ENCODE measurements at regions not wholly inside any gene's neighbourhood (a gene's known extent, or its start where the extent isn't known, plus 50 kb on each side); places are given as distances from the start of the nearest gene placed in this dataset.

DNA sequence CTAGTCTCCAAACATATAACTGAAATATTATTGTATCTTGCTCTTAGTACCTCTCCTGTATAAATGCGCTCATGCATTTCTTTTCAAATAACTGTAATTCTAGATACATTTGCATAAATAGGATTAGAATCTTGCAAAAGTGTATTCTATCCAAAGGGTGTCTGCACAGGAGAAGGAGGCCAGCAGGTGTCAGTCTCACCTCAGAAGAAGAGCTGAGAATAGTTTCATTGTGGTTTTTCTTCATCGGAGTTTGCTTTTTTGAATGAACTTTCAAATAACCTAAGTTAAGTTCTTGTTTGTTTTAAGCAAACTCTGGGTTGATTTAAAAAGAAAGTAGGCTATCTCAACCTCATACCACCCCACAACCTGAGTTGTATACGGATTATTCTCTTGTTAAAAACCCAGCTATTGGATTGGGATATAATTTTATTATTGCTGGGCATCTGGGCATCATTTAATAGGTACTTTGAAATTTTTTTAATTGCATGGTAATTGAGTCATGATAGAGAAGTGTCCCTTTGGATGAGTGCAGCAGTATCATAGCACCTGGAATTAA lies 125.0 kb upstream of the MLIP start:
- no peaks in the 10 kb centered on the region for H3K36me3 ChIP-seq (ENCODE audit: control insufficient read depth in 2 of 2, insufficient read depth in 2 of 2, low read length in 1 of 2)
- peak in 6 of 9 donors; percentile 6 to 59 (median 18) for DNase-seq (ENCODE audit: low read depth in 6 of 9, low spot score in 9 of 9)
- 37% methylated on average over 3 of the region's 3 CpGs for WGBS

DNA sequence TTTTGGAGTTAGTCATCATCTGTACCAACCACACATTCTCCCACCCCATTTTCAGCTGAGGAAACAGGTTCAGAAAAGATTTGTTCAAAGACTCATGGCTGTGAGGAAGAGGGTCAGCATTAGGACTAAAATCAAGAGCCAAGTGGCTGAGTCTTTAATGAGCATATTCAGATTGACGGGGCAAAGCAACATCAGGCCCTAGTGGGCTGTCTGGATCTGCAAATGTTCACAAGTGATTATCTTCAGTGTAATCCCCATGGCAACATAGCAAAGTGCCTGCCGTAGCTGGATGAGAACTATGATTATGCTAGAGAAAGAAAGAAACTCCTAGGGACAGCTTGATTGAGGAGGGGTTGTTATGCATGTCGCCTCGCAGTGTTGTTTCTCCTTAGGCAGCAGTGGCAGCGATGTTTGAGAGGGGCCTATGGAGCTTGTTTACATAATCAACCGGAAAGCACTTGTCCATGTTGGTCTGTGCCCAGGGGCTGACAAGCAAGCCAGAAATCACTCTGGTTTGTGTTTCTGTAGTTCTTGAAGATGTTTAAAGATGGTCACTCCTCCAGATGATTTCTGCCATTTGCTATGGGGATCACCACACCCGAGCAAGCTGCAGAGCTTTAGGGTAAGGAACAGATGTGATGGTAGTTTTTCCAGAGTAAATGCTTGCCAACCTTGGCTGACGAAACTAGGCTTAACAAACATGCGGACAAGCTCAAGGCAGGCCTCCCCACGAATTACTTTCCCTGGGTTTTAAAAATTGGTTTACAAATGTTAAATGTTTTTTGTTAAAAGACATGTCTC lies 124.3 kb upstream of the MLIP start:
- Histone ChIP-seq H3K4me1 (ENCODE audit: control insufficient read depth in 2 of 2, insufficient read depth in 2 of 2, low read length in 2 of 2) (no peaks in the 10 kb centered on the region), H3K27me3 (ENCODE audit: control insufficient read depth in 2 of 2, insufficient read depth in 1 of 2, low read length in 1 of 2) (no peaks in the 10 kb centered on the region), H3K36me3 (ENCODE audit: control insufficient read depth in 2 of 2, insufficient read depth in 2 of 2, low read length in 1 of 2) (no peaks in the 10 kb centered on the region), H3K9me3 (ENCODE audit: control insufficient read depth in 2 of 2, insufficient read depth in 1 of 2, low read length in 1 of 2) (no peaks in the 10 kb centered on the region), H3K4me3 (ENCODE audit: low read length in 2 of 2) (no peak overlapping the region), H3K27ac (ENCODE audit: low read depth in 1 of 2, low read length in 1 of 2) (no peak overlapping the region)
- 95% methylated on average over 10 of the region's 10 CpGs for WGBS
- no peak for DNase-seq (ENCODE audit: low read depth in 6 of 9, low spot score in 9 of 9)

More for the DNA sequence above, 125.0 kb upstream of the MLIP start:
- no peak overlapping the region for H3K4me3 ChIP-seq (ENCODE audit: low read length in 2 of 2)
- no peaks in the 10 kb centered on the region for H3K4me1 ChIP-seq (ENCODE audit: control insufficient read depth in 2 of 2, insufficient read depth in 2 of 2, low read length in 2 of 2)
- no peaks in the 10 kb centered on the region for H3K9me3 ChIP-seq (ENCODE audit: control insufficient read depth in 2 of 2, insufficient read depth in 1 of 2, low read length in 1 of 2)
- no peaks in the 10 kb centered on the region for H3K27me3 ChIP-seq (ENCODE audit: control insufficient read depth in 2 of 2, insufficient read depth in 1 of 2, low read length in 1 of 2)
- no peak overlapping the region for H3K27ac ChIP-seq (ENCODE audit: low read depth in 1 of 2, low read length in 1 of 2)

- 99% methylated on average over 4 of the region's 4 CpGs for WGBS
- no peak overlapping the region for H3K27ac ChIP-seq (ENCODE audit: low read depth in 1 of 2, low read length in 1 of 2)
These were observed 123.7 kb upstream of the MLIP start for GRCh38 chr6:53987522-53987888.

GRCh38 chr6:53989504-53989903 lies 121.7 kb upstream of the MLIP start:
- H3K4me3 ChIP-seq (ENCODE audit: low read length in 2 of 2): no peak overlapping the region
- no peaks in the 10 kb centered on the region for H3K36me3 ChIP-seq (ENCODE audit: control insufficient read depth in 2 of 2, insufficient read depth in 2 of 2, low read length in 1 of 2)
- no peak for DNase-seq (ENCODE audit: low read depth in 6 of 9, low spot score in 9 of 9)
- no peaks in the 10 kb centered on the region for H3K4me1 ChIP-seq (ENCODE audit: control insufficient read depth in 2 of 2, insufficient read depth in 2 of 2, low read length in 2 of 2)
- H3K27ac ChIP-seq (ENCODE audit: low read depth in 1 of 2, low read length in 1 of 2): no peak overlapping the region
- H3K9me3 ChIP-seq (ENCODE audit: control insufficient read depth in 2 of 2, insufficient read depth in 1 of 2, low read length in 1 of 2): no peaks in the 10 kb centered on the region
- H3K27me3 ChIP-seq (ENCODE audit: control insufficient read depth in 2 of 2, insufficient read depth in 1 of 2, low read length in 1 of 2): no peaks in the 10 kb centered on the region

More at GRCh38 chr6:53987522-53987888, 123.7 kb upstream of the MLIP start:
- H3K4me3 ChIP-seq (ENCODE audit: low read length in 2 of 2): no peak overlapping the region
- DNase-seq (ENCODE audit: low read depth in 6 of 9, low spot score in 9 of 9): no peak
- no peaks in the 10 kb centered on the region for H3K9me3 ChIP-seq (ENCODE audit: control insufficient read depth in 2 of 2, insufficient read depth in 1 of 2, low read length in 1 of 2)
- H3K27me3 ChIP-seq (ENCODE audit: control insufficient read depth in 2 of 2, insufficient read depth in 1 of 2, low read length in 1 of 2): no peaks in the 10 kb centered on the region
- H3K4me1 ChIP-seq (ENCODE audit: control insufficient read depth in 2 of 2, insufficient read depth in 2 of 2, low read length in 2 of 2): no peaks in the 10 kb centered on the region
- H3K36me3 ChIP-seq (ENCODE audit: control insufficient read depth in 2 of 2, insufficient read depth in 2 of 2, low read length in 1 of 2): no peaks in the 10 kb centered on the region

DNA sequence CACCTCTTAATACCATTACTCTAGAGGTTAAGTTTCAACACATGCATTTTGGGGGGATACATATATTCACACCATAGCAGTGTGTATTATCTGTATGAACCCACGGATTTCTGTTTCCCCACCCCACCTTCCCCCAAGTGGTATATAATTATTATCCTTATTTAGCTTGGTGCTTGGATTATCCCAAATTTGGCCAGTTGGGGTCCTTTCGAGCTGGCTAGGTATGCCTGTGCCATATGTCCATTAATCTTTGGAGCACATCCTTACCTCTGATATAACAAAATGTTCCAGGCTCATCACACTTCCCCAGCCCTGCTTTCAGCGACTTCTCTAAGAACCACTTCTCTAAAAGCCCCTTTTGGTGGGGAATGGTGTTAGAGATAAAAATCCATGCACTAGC lies 118.7 kb upstream of the MLIP start:
- Histone ChIP-seq H3K27ac (ENCODE audit: low read depth in 1 of 2, low read length in 1 of 2) (no peak overlapping the region), H3K36me3 (ENCODE audit: control insufficient read depth in 2 of 2, insufficient read depth in 2 of 2, low read length in 1 of 2) (no peaks in the 10 kb centered on the region), H3K4me1 (ENCODE audit: control insufficient read depth in 2 of 2, insufficient read depth in 2 of 2, low read length in 2 of 2) (no peaks in the 10 kb centered on the region), H3K4me3 (ENCODE audit: low read length in 2 of 2) (no peak overlapping the region), H3K9me3 (ENCODE audit: control insufficient read depth in 2 of 2, insufficient read depth in 1 of 2, low read length in 1 of 2) (no peaks in the 10 kb centered on the region), H3K27me3 (ENCODE audit: control insufficient read depth in 2 of 2, insufficient read depth in 1 of 2, low read length in 1 of 2) (no peaks in the 10 kb centered on the region)
- DNase-seq (ENCODE audit: low read depth in 6 of 9, low spot score in 9 of 9): no peak
- WGBS: 84% methylated on average over 3 of the region's 3 CpGs

DNA sequence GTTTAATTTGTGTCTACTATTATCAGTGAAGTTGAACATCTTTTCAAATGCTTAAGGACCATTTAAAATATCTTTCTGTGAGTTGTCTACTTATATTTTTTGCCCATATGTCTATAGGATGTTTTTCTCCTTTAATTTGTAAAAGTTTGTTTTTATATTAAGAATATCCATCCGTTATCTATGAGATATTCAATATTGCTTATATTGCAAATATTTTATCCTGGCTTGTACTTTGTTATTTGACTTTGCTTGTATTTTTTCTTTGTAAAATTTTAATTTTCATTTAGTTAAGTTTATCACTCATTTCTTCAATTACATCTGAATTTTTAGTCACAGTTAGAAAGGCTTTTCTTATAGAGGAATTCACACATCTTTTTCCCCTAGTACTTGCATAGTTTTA lies 117.0 kb upstream of the MLIP start:
- no peak for DNase-seq (ENCODE audit: low read depth in 6 of 9, low spot score in 9 of 9)
- WGBS: 97% methylated on average over 1 of the region's 1 CpG
- no peaks in the 10 kb centered on the region for H3K27me3 ChIP-seq (ENCODE audit: control insufficient read depth in 2 of 2, insufficient read depth in 1 of 2, low read length in 1 of 2)

DNA sequence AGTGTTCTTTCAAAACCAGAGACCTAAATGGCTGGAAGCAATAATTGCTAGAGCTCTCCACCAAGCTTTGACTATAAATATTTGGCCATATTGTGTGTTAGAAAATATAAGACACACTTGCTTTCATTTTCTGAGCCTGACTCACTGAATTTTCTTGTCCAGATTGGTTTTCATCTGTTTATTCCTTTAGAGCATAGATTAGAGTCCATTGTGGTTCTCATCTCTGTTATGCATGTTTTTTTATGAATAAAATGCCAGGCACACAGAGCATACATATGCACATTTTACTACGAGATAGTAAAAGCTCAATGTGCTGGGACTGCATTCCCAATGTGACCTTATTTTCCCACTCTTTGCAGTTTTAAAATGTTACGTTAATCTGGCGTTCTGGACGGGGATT lies 115.3 kb upstream of the MLIP start:
- H3K36me3 ChIP-seq (ENCODE audit: control insufficient read depth in 2 of 2, insufficient read depth in 2 of 2, low read length in 1 of 2): no peaks in the 10 kb centered on the region
- no peak overlapping the region for H3K27ac ChIP-seq (ENCODE audit: low read depth in 1 of 2, low read length in 1 of 2)
- 96% methylated on average over 4 of the region's 4 CpGs for WGBS
- no peaks in the 10 kb centered on the region for H3K9me3 ChIP-seq (ENCODE audit: control insufficient read depth in 2 of 2, insufficient read depth in 1 of 2, low read length in 1 of 2)
- H3K4me3 ChIP-seq (ENCODE audit: low read length in 2 of 2): no peak overlapping the region
- no peak for DNase-seq (ENCODE audit: low read depth in 6 of 9, low spot score in 9 of 9)
- H3K27me3 ChIP-seq (ENCODE audit: control insufficient read depth in 2 of 2, insufficient read depth in 1 of 2, low read length in 1 of 2): no peaks in the 10 kb centered on the region
- no peaks in the 10 kb centered on the region for H3K4me1 ChIP-seq (ENCODE audit: control insufficient read depth in 2 of 2, insufficient read depth in 2 of 2, low read length in 2 of 2)

More for the DNA sequence above, 117.0 kb upstream of the MLIP start:
- no peaks in the 10 kb centered on the region for H3K9me3 ChIP-seq (ENCODE audit: control insufficient read depth in 2 of 2, insufficient read depth in 1 of 2, low read length in 1 of 2)
- H3K4me3 ChIP-seq (ENCODE audit: low read length in 2 of 2): no peak overlapping the region
- no peaks in the 10 kb centered on the region for H3K4me1 ChIP-seq (ENCODE audit: control insufficient read depth in 2 of 2, insufficient read depth in 2 of 2, low read length in 2 of 2)
- no peaks in the 10 kb centered on the region for H3K36me3 ChIP-seq (ENCODE audit: control insufficient read depth in 2 of 2, insufficient read depth in 2 of 2, low read length in 1 of 2)
- H3K27ac ChIP-seq (ENCODE audit: low read depth in 1 of 2, low read length in 1 of 2): no peak overlapping the region

- H3K4me3 ChIP-seq (ENCODE audit: low read length in 2 of 2): no peak overlapping the region
- H3K36me3 ChIP-seq (ENCODE audit: control insufficient read depth in 2 of 2, insufficient read depth in 2 of 2, low read length in 1 of 2): no peaks in the 10 kb centered on the region
- no peak for DNase-seq (ENCODE audit: low read depth in 6 of 9, low spot score in 9 of 9)
- no peaks in the 10 kb centered on the region for H3K4me1 ChIP-seq (ENCODE audit: control insufficient read depth in 2 of 2, insufficient read depth in 2 of 2, low read length in 2 of 2)
- H3K27me3 ChIP-seq (ENCODE audit: control insufficient read depth in 2 of 2, insufficient read depth in 1 of 2, low read length in 1 of 2): no peaks in the 10 kb centered on the region
- no peaks in the 10 kb centered on the region for H3K9me3 ChIP-seq (ENCODE audit: control insufficient read depth in 2 of 2, insufficient read depth in 1 of 2, low read length in 1 of 2)
- 67% methylated on average over 2 of the region's 2 CpGs for WGBS
- no peak overlapping the region for H3K27ac ChIP-seq (ENCODE audit: low read depth in 1 of 2, low read length in 1 of 2)
These were observed 112.9 kb upstream of the MLIP start for GRCh38 chr6:53998303-53998702.

- Histone ChIP-seq H3K27me3 (ENCODE audit: control insufficient read depth in 2 of 2, insufficient read depth in 1 of 2, low read length in 1 of 2) (no peaks in the 10 kb centered on the region), H3K27ac (ENCODE audit: low read depth in 1 of 2, low read length in 1 of 2) (no peak overlapping the region), H3K4me3 (ENCODE audit: low read length in 2 of 2) (no peak overlapping the region), H3K9me3 (ENCODE audit: control insufficient read depth in 2 of 2, insufficient read depth in 1 of 2, low read length in 1 of 2) (no peaks in the 10 kb centered on the region), H3K36me3 (ENCODE audit: control insufficient read depth in 2 of 2, insufficient read depth in 2 of 2, low read length in 1 of 2) (no peaks in the 10 kb centered on the region), H3K4me1 (ENCODE audit: control insufficient read depth in 2 of 2, insufficient read depth in 2 of 2, low read length in 2 of 2) (no peaks in the 10 kb centered on the region)
- DNase-seq (ENCODE audit: low read depth in 6 of 9, low spot score in 9 of 9): no peak
- 97% methylated on average over 8 of the region's 8 CpGs for WGBS
These were observed 112.0 kb upstream of the MLIP start for GRCh38 chr6:53999088-53999755.
